K562 (cell line): ENCODE measurements at regions not wholly inside any gene's neighbourhood (a gene's known extent, or its start where the extent isn't known, plus 50 kb on each side); places are given as distances from the start of the nearest gene placed in this dataset.

Experiments used
- ADNP ChIP-seq: fragments of 200-800 bp; sonication (Bioruptor generic); IDR thresholded peaks from 2 replicates; pipeline ENCODE4 v1.6.1; 2016; ENCODE audit warnings: missing genetic modification characterization, missing compliant biosample characterization
- ATF7 ChIP-seq: fragments of 450-650 bp; IDR thresholded peaks from 2 replicates; pipeline ENCODE4 v1.7.1; 2014; ENCODE audit warnings: mild to moderate bottlenecking, moderate library complexity
- DPF2 ChIP-seq: fragments of 450-650 bp; IDR thresholded peaks from 2 replicates; pipeline ENCODE4 v1.6.1; 2016
- ELK1 ChIP-seq: sonication (generic); formaldehyde crosslinking; IDR thresholded peaks from 2 replicates; pipeline ENCODE4 v1.8.1; 2022; ENCODE audit warnings: missing genetic modification reagents
- HIVEP1 ChIP-seq: fragments of 250-450 bp; sonication (Bioruptor Pico); IDR thresholded peaks from 2 replicates; pipeline ENCODE4 v1.4.0; 2020; ENCODE audit warnings: mild to moderate bottlenecking
- MTF1 ChIP-seq: fragments of 250-450 bp; sonication (Bioruptor Pico); IDR thresholded peaks from 2 replicates; pipeline ENCODE4 v1.9.0; 2021; ENCODE audit warnings: moderate library complexity, mild to moderate bottlenecking, inconsistent platforms, borderline replicate concordance
- TF ChIP-seq, protein P1 (sequence below), 2 experiments: fragments of 450-650 bp; formaldehyde crosslinking in 1 of 2; IDR thresholded peaks; 2 replicates each; pipeline versions ENCODE4 v1.4.0 to v1.6.1; 2014 to 2020; ENCODE audit warnings: mild to moderate bottlenecking in 2 of 2, borderline replicate concordance in 1 of 2, low read depth in 1 of 2

DNA sequence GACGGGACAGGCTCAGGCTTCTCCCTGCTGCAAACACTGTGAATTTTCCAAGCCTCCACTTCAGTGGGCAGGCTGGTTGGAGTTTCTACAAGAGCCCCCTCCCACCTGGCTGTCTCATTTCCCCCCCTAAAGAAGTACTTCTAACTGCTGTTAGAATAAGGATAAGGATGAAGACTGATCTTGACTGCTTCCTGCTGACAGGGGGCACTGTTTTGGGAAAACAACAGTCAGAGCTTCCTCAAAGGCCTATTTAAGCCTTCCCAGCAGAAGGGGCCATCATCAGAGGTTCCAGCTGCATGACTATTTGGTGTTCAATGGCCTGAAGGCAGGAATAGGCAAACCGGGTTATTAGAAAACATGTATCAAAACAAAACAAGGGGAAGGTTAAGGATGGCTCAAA, 1162.8 kb downstream of the DSC3 start (continued):
- TF ChIP-seq MTF1 (CRISPR knock-in tag) (no peak), ELK1 (CRISPR knock-in tag) (no peak), HIVEP1 (no peak), ATF7 (no peak), ADNP (tag) (no peak), DPF2 (no peak)
- TF ChIP-seq, protein P1, sequence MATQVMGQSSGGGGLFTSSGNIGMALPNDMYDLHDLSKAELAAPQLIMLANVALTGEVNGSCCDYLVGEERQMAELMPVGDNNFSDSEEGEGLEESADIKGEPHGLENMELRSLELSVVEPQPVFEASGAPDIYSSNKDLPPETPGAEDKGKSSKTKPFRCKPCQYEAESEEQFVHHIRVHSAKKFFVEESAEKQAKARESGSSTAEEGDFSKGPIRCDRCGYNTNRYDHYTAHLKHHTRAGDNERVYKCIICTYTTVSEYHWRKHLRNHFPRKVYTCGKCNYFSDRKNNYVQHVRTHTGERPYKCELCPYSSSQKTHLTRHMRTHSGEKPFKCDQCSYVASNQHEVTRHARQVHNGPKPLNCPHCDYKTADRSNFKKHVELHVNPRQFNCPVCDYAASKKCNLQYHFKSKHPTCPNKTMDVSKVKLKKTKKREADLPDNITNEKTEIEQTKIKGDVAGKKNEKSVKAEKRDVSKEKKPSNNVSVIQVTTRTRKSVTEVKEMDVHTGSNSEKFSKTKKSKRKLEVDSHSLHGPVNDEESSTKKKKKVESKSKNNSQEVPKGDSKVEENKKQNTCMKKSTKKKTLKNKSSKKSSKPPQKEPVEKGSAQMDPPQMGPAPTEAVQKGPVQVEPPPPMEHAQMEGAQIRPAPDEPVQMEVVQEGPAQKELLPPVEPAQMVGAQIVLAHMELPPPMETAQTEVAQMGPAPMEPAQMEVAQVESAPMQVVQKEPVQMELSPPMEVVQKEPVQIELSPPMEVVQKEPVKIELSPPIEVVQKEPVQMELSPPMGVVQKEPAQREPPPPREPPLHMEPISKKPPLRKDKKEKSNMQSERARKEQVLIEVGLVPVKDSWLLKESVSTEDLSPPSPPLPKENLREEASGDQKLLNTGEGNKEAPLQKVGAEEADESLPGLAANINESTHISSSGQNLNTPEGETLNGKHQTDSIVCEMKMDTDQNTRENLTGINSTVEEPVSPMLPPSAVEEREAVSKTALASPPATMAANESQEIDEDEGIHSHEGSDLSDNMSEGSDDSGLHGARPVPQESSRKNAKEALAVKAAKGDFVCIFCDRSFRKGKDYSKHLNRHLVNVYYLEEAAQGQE (IDR thresholded peaks at IDR 0.05; ENCODE audit: borderline replicate concordance): no peak
- TF ChIP-seq, protein P1 (CRISPR knock-in tag; IDR thresholded peaks at IDR 0.05; ENCODE audit: low read depth): no peak
